ENCODE measurements at regions not wholly inside any gene's neighbourhood (a gene's known extent, or its start where the extent isn't known, plus 50 kb on each side); places are given as distances from the start of the nearest gene placed in this dataset.

- H4K91ac ChIP-seq (replicated peaks; ENCODE audit: insufficient read length, low read length), result no peak overlapping the region
- H4K8ac ChIP-seq (ENCODE audit: extremely low read depth, insufficient read depth, low read length), result no peak overlapping the region
- no peak overlapping the region for H2BK5ac ChIP-seq (ENCODE audit: low read depth, low read length)
- no peak overlapping the region for H2BK120ac ChIP-seq (replicated peaks; ENCODE audit: low read depth, low read length)
- 89% methylated on average over 1 of the region's 1 CpG; no CpG with 5 or more reads in 1 of the 2 experiments for WGBS, 2 experiments (ENCODE audit: extremely low coverage in 1 of 2, insufficient coverage in 1 of 2, insufficient read length in 1 of 2, insufficient replicate concordance in 2 of 2, low coverage in 1 of 2, low lambda C conversion rate in 2 of 2, missing lambda C conversion rate in 1 of 2)
- FAIRE-seq, result no peak
- no peak overlapping the region for H3K56ac ChIP-seq (replicated peaks; ENCODE audit: insufficient read length, low read depth, low read length)
- H2BK20ac ChIP-seq (ENCODE audit: low read length), result no peak overlapping the region
- no peaks in the 10 kb centered on the region for H3K79me2 ChIP-seq (ENCODE audit: control insufficient read depth in 1 of 2, insufficient read depth in 2 of 2, low read length in 2 of 2)
- no peak overlapping the region for H3K18ac ChIP-seq (ENCODE audit: extremely low read depth, low read length)
- H2BK12ac ChIP-seq (ENCODE audit: low read depth, low read length), result no peak overlapping the region
- H3K4me3 ChIP-seq (ENCODE audit: extremely low read depth in 1 of 4, insufficient read depth in 2 of 4, low read depth in 3 of 4, low read length in 4 of 4), result no peak overlapping the region
- no peak overlapping the region for H2AFZ ChIP-seq (ENCODE audit: low read length)
- no peaks in the 10 kb centered on the region for H4K20me1 ChIP-seq (replicated peaks in 1 of 2; ENCODE audit: control insufficient read depth in 1 of 2, insufficient read depth in 2 of 2, low read length in 2 of 2)
- H3K4me2 ChIP-seq (ENCODE audit: insufficient read depth in 1 of 2, low read depth in 2 of 2, low read length in 2 of 2), result no peak overlapping the region
- no peaks in the 10 kb centered on the region for H3K9me3 ChIP-seq (ENCODE audit: insufficient read depth in 2 of 2, low read depth in 1 of 2, low read length in 1 of 2)
- no peaks in the 10 kb centered on the region for H3K4me1 ChIP-seq (replicated peaks in 1 of 4; ENCODE audit: control insufficient read depth in 3 of 4, insufficient read depth in 4 of 4, low read length in 3 of 4)
- H4K5ac ChIP-seq (ENCODE audit: insufficient read length, low read depth, low read length), result no peak overlapping the region
- H2AK5ac ChIP-seq (ENCODE audit: low read depth, low read length), result no peak overlapping the region
- H3K79me1 ChIP-seq (ENCODE audit: low read depth, low read length), result no peaks in the 10 kb centered on the region
- no peak overlapping the region for H3K9ac ChIP-seq (replicated peaks in 1 of 4; ENCODE audit: extremely low read depth in 1 of 4, low read depth in 3 of 4, low read length in 3 of 4)
- H3K23ac ChIP-seq (ENCODE audit: insufficient read length), result no peak overlapping the region
- no peak overlapping the region for H3K14ac ChIP-seq (ENCODE audit: insufficient read length)
- H3K27me3 ChIP-seq (replicated peaks in 1 of 4; ENCODE audit: control insufficient read depth in 3 of 4, extremely low read depth in 1 of 4, insufficient read depth in 3 of 4, low read length in 3 of 4), result no peaks in the 10 kb centered on the region
- H3K23me2 ChIP-seq (ENCODE audit: low read depth, low read length), result no peaks in the 10 kb centered on the region
- no peak overlapping the region for H2BK15ac ChIP-seq (ENCODE audit: low read length)
- CTCF ChIA-PET (ENCODE audit: partially characterized antibody), result interaction anchor here (1.1 kb wide), 1 partner anchor 134 kb away, joined by 3 read pairs; no protein-coding TSS in a partner anchor
- POLR2A ChIA-PET (ENCODE audit: partially characterized antibody), result no interaction called here
- DNase-seq (ENCODE audit: low read depth in 1 of 2, low spot score in 2 of 2), result no peak
- H3K4ac ChIP-seq (replicated peaks; ENCODE audit: insufficient read length, low read depth, low read length), result no peak overlapping the region
- H3K36me3 ChIP-seq (ENCODE audit: control insufficient read depth in 2 of 4, insufficient read depth in 4 of 4, low read length in 3 of 4), result no peaks in the 10 kb centered on the region
- no peak overlapping the region for H3K27ac ChIP-seq (ENCODE audit: low read depth, low read length)
- TF ChIP-seq KDM5A (IDR thresholded peaks at IDR 0.05; ENCODE audit: low read length), result no peak
- TF ChIP-seq CEBPB (IDR thresholded peaks at IDR 0.05; ENCODE audit: low read depth, low read length), result no peak
- no peak for TF ChIP-seq SP1 (IDR thresholded peaks at IDR 0.05; ENCODE audit: low read depth, low read length)
- TF ChIP-seq SRF (IDR thresholded peaks at IDR 0.05; ENCODE audit: low read depth, low read length), result no peak
- TF ChIP-seq POU5F1 (IDR thresholded peaks at IDR 0.05; ENCODE audit: low read depth, low read length), result no peak
- no peak for TF ChIP-seq USF2 (IDR thresholded peaks at IDR 0.05; ENCODE audit: low read length)
- no peak for TF ChIP-seq MAFK (IDR thresholded peaks at IDR 0.05; ENCODE audit: low read depth, low read length)
- TF ChIP-seq CTCF (IDR thresholded peaks at IDR 0.05; ENCODE audit: control extremely low read depth in 1 of 3, insufficient read depth in 1 of 3, low read depth in 1 of 3, low read length in 3 of 3), result no peak
- no peak for TF ChIP-seq CBX5 (IDR thresholded peaks at IDR 0.05; ENCODE audit: low read depth, low read length)
- no peak for TF ChIP-seq RXRA (IDR thresholded peaks at IDR 0.05; ENCODE audit: insufficient read depth, low read depth, low read length)
- TF ChIP-seq GTF2F1 (IDR thresholded peaks at IDR 0.05; ENCODE audit: borderline replicate concordance, low read depth, low read length), result no peak
- no peak for TF ChIP-seq JUND (IDR thresholded peaks at IDR 0.05; ENCODE audit: low read length)
These were observed 678.6 kb upstream of the ID4 start for GRCh38 chr6:19158586-19158985.

All from H1 (cell line).